HG02938 (cell line): ENCODE measurements at regions not wholly inside any gene's neighbourhood (a gene's known extent, or its start where the extent isn't known, plus 50 kb on each side); places are given as distances from the start of the nearest gene placed in this dataset.
"Not testable (repeated sequence)": the region's sequence is repeated elsewhere in the genome, so short reads cannot be mapped to it uniquely, and the experiment has no call there.

Source experiments
- ATAC-seq: cut with Tn5 transposase; IDR thresholded peaks from one replicate; pipeline ENCODE4 v1.9.1; 2021; ENCODE audit warnings: mild to moderate bottlenecking, moderate library complexity; ENCODE audit not compliant: unreplicated experiment

DNA sequence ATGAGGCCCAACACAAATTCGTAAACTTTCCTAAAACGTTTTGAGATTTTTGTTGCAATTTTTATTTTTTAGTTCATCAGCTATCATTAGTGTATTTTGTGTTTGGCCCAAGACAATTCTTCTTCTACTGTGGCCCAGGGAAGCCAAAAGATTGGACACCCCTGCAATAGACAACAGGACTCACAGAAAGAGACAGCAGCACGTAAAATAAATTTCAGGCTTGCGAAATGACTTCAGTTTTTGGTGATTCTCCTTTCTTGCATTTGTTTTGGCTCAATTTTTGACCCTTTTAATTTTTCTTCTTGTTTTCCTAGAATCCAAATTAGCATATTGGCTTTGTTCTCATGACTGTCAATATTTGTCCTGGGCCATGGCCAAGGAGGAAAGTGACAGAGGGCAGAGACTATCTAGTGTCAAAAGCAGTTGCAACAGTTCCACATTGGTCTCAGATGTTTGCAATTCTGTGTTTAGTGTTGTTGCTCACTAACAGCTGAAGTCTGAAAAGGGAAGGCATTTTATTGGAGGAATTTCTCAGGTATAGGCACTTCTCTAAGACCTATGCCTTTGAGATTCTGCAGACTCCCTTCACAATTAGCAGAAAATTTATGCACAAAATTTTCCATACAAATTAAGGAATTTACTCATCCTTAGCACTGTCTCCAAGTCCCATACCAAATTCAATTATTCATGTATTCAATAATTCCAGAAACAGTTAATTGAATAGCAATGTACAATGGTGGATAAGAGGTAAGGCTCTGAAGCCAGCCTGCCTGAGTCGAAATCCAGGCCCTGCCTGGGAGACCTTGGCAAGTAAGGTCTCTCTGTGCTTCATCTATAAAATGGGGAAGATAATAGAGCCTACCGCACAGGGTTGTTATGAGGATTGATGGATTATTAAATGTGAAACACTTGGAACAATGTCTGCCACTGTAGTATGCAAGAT lies 160.9 kb upstream of the IVNS1ABP start:
- ATAC-seq, result no peak

GRCh38 chr1:185474440-185475149 lies 157.6 kb upstream of the IVNS1ABP start:
- ATAC-seq, result no peak

DNA sequence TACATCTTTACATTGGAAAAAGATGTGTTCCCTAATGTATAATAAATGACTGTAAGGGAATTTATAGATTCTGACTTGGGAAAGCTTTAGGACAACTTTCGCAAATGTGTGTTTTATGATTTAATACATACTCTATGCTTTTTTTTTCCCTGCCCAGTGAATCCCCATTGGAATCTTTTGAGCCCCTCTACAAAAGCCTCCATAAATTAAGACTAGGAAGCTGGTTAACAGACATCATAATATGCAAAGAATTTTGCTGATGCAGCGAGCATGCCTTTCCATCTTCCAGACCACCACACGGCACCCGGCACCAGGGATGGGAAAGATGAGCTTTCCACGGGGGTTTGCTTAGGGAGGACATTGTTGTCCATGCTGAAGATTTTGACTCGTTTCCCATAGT lies 156.1 kb upstream of the IVNS1ABP start:
- no peak for ATAC-seq

GRCh38 chr1:185468626-185469025 lies 151.6 kb upstream of the IVNS1ABP start:
- ATAC-seq, result no peak

DNA sequence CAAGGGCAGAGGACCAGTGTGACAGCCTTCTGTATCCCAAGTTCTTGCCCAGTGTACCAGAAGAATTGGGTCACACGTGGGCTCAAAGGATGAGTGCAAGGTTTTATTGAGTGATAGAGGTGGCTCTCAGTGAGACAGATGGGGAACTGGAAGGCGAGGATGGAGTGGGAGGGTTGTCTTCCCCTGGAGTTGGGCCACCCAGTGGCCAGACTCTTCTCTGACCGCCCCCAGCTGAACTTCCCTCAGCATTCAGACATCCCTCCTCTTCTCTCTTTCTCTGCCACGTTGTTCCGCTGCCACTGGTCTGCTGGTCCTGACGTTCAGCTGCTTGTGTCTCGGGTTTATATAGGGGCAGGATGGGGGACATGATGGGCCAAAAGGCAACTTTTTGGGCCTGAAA lies 150.1 kb upstream of the IVNS1ABP start:
- no peak for ATAC-seq

- no peak for ATAC-seq
Observed at GRCh38 chr1:185464777-185465176, 147.7 kb upstream of the IVNS1ABP start.

- ATAC-seq, result no peak
Observed at GRCh38 chr1:185463433-185463832, 146.4 kb upstream of the IVNS1ABP start.

GRCh38 chr1:185463011-185463410 lies 146.0 kb upstream of the IVNS1ABP start:
- ATAC-seq, result no peak

GRCh38 chr1:185460723-185461122 lies 143.7 kb upstream of the IVNS1ABP start:
- ATAC-seq, result not testable (repeated sequence)

DNA sequence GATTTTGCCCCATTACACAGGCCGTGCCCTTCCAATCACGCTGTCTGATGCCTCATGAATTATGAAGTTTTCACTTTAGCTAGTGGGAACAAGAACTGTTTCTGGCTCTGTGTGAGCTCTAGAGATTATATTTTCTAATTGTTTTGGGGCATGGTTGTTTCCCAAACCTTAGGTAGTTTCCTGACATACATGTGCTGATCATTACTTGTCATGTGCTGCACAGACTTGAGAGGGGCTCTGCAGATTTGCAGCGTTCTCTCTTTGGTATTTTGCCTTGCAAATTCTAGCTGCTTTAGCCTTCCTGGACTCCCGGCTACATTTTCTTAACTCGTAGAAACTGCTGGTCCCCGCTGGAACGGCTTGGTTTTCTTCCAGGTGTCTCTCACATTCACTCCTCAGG lies 142.1 kb upstream of the IVNS1ABP start:
- no peak for ATAC-seq

DNA sequence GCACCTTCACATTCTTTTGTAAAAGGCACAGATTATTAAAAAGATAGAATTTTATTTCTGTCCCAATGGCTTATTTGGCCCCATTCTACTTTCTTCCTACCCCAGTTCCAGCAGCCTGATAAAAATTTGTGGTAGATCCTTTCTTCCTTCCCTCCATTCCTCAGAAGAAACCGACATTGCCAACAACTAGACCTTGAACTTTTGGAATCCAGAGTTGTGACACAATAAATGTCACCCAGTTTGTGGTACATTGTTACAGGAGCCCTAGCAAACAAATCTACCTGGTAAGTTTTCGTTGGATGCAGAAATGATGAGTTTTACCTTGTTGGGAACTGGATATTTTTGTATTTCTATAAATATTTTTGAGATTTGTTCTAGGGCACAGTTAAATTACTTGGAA lies 141.6 kb upstream of the IVNS1ABP start:
- ATAC-seq, result no peak

GRCh38 chr1:185453496-185454192 lies 136.6 kb upstream of the IVNS1ABP start:
- no peak for ATAC-seq

GRCh38 chr1:185450917-185451316 lies 133.9 kb upstream of the IVNS1ABP start:
- ATAC-seq, result no peak

GRCh38 chr1:185450060-185450788 lies 133.2 kb upstream of the IVNS1ABP start:
- no peak for ATAC-seq

GRCh38 chr1:185449378-185450059 lies 132.5 kb upstream of the IVNS1ABP start:
- no peak for ATAC-seq

DNA sequence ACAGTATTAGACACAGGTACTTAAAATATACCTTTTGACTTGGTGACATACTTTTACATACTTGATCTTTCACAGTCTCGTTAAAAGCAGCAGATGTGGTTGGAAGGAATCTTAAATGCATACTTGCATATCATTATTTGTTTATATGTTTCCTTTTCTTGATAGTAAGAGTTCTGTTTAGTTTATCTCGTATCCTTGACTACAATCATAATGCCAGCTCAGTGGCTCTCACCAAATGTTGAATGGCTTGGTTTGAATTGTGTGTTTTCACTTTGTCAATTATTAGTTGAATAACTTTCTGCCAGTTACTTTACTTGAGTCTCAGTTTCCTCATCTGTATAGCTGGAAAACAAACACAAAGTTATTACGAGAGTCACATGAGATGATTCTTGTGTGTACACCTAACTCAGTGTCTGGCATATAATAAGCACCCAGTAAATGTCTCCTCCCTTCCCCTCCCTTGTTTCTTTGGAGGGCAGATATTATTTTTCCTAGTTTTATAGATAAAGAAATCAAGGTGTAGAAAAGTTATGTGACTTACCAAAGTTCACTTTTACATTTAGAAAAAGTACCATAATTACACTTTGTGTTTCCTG lies 131.6 kb upstream of the IVNS1ABP start:
- no peak for ATAC-seq

- ATAC-seq, result no peak
Observed at GRCh38 chr1:185446131-185446530, 129.1 kb upstream of the IVNS1ABP start.

GRCh38 chr1:185445594-185445993 lies 128.6 kb upstream of the IVNS1ABP start:
- no peak for ATAC-seq

DNA sequence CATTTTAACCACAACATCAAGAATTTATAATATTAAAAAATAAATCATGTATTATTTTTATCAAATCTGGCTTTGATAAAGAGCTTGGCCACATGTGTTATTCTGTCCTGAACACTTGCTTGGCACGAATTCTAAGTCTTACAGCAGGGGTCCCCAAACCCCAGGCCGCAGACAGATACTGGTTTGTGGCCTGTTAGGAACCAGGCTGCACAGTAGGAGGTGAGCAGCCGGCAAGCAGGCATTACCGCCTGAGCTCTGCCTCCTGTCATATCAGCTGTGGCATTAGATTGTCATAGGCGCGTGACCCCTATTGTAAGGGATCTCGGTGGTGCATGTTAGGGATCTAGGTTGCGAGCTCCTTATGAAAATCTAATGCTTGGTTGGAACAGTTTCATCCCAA lies 127.6 kb upstream of the IVNS1ABP start:
- no peak for ATAC-seq

DNA sequence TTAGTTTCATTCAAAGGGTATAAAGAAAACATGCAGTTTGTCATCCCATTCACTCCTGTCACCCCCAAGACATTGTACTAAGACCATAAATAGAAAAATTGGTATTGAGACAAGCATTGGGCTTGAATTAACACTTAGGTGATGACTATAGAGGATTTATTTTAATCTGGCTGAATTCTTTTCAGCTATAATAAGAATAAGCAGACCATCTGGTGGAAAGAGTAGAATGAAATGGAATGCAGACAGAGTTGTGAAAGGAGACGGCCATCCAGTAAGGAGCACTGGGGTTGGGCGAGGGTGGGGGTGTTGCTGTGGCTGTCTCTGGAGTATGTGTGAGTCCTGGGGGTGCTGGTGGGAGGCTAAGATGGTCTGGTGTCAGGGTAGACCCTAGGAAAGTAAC lies 125.0 kb upstream of the IVNS1ABP start:
- no peak for ATAC-seq
